ENCODE measurements at regions not wholly inside any gene's neighbourhood (a gene's known extent, or its start where the extent isn't known, plus 50 kb on each side); places are given as distances from the start of the nearest gene placed in this dataset.

- Histone ChIP-seq H3K36me3 (no peaks in the 10 kb centered on the region), H3K9me3 (ENCODE audit: low read depth) (no peaks in the 10 kb centered on the region), H4K20me1 (ENCODE audit: low read depth) (no peaks in the 10 kb centered on the region), H3K79me2 (ENCODE audit: low read depth) (no peaks in the 10 kb centered on the region), H3K4me3 (no peak overlapping the region), H3K9ac (no peak overlapping the region), H3F3A (ENCODE audit: low read depth) (no peaks in the 10 kb centered on the region), H2AFZ (replicated peaks) (no peak overlapping the region), H3K4me1 (no peaks in the 10 kb centered on the region), H3K27me3 (no peaks in the 10 kb centered on the region), H3K4me2 (no peak overlapping the region), H3K27ac (no peak overlapping the region)
- TF ChIP-seq CTCF (IDR thresholded peaks at IDR 0.05) (no peak), EZH2phosphoT487 (IDR thresholded peaks at IDR 0.05) (no peak), EZH2 (IDR thresholded peaks at IDR 0.05) (no peak)
- no peaks in the 10 kb centered on the region for H3K36me3 Mint-ChIP-seq
- H3K4me3 Mint-ChIP-seq, result no peak overlapping the region
- H3K9me3 Mint-ChIP-seq, result no peaks in the 10 kb centered on the region
- no peaks in the 10 kb centered on the region for H3K4me1 Mint-ChIP-seq
- H3K27me3 Mint-ChIP-seq (ENCODE audit: insufficient read depth, low read depth), result peaks cover 2% of the 10 kb centered on the region
- H3K27ac Mint-ChIP-seq, result no peak overlapping the region
- no peak for DNase-seq (ENCODE audit: low spot score)
Observed at GRCh38 chr21:22115746-22116145, 1117.5 kb downstream of the NCAM2 start.

GRCh38 chr21:22120616-22121266 is 1122.5 kb downstream of the NCAM2 start:
- peak; percentile 61 for TF ChIP-seq CTCF (IDR thresholded peaks at IDR 0.05)
- no peak for TF ChIP-seq EZH2phosphoT487 (IDR thresholded peaks at IDR 0.05)
- Histone ChIP-seq H3K9me3 (ENCODE audit: low read depth) (no peaks in the 10 kb centered on the region), H3K9ac (no peak overlapping the region), H3F3A (ENCODE audit: low read depth) (no peaks in the 10 kb centered on the region), H3K79me2 (ENCODE audit: low read depth) (no peaks in the 10 kb centered on the region), H3K4me2 (no peak overlapping the region), H2AFZ (replicated peaks) (peak overlapping the region; percentile 68), H3K4me3 (no peak overlapping the region), H3K27me3 (no peaks in the 10 kb centered on the region), H4K20me1 (ENCODE audit: low read depth) (no peaks in the 10 kb centered on the region), H3K36me3 (no peaks in the 10 kb centered on the region), H3K27ac (no peak overlapping the region), H3K4me1 (no peaks in the 10 kb centered on the region)
- Mint-ChIP-seq H3K4me3 (no peak overlapping the region), H3K4me1 (no peaks in the 10 kb centered on the region), H3K36me3 (no peaks in the 10 kb centered on the region), H3K27ac (no peak overlapping the region), H3K27me3 (ENCODE audit: insufficient read depth, low read depth) (no peaks in the 10 kb centered on the region), H3K9me3 (peaks cover 3% of the 10 kb centered on the region)
- peak; percentile 54 for DNase-seq (ENCODE audit: low spot score)

- Mint-ChIP-seq H3K4me1 (no peaks in the 10 kb centered on the region), H3K9me3 (peaks cover 3% of the 10 kb centered on the region), H3K36me3 (no peaks in the 10 kb centered on the region), H3K27me3 (ENCODE audit: insufficient read depth, low read depth) (no peaks in the 10 kb centered on the region), H3K27ac (no peak overlapping the region), H3K4me3 (no peak overlapping the region)
- H3F3A ChIP-seq (ENCODE audit: low read depth), result no peaks in the 10 kb centered on the region
- no peaks in the 10 kb centered on the region for H3K27me3 ChIP-seq
- H3K4me1 ChIP-seq, result peaks cover 9% of the 10 kb centered on the region
- no peaks in the 10 kb centered on the region for H4K20me1 ChIP-seq (ENCODE audit: low read depth)
- no peak overlapping the region for H3K9ac ChIP-seq
- no peak overlapping the region for H2AFZ ChIP-seq (replicated peaks)
- H3K79me2 ChIP-seq (ENCODE audit: low read depth), result no peaks in the 10 kb centered on the region
- no peaks in the 10 kb centered on the region for H3K36me3 ChIP-seq
- H3K27ac ChIP-seq, result no peak overlapping the region
- no peak for DNase-seq (ENCODE audit: low spot score)
- TF ChIP-seq EZH2 (IDR thresholded peaks at IDR 0.05), result no peak
- no peak for TF ChIP-seq EZH2phosphoT487 (IDR thresholded peaks at IDR 0.05)
- TF ChIP-seq CTCF (IDR thresholded peaks at IDR 0.05), result no peak
- no peaks in the 10 kb centered on the region for H3K9me3 ChIP-seq (ENCODE audit: low read depth)
- H3K4me2 ChIP-seq, result no peak overlapping the region
- H3K4me3 ChIP-seq, result no peak overlapping the region
Observed at GRCh38 chr21:22125581-22125980, 1127.4 kb downstream of the NCAM2 start.

Measured in neural progenitor cell (in vitro differentiated cells).